Uterus (tissue), 2 donors: ENCODE measurements at regions not wholly inside any gene's neighbourhood (a gene's known extent, or its start where the extent isn't known, plus 50 kb on each side); places are given as distances from the start of the nearest gene placed in this dataset.

Source experiments
- CTCF ChIP-seq, 4 experiments: fragments of 200-600 bp in 2 of 4; fragments of 450-650 bp in 2 of 4; sonication (generic) in 2 of 4; IDR thresholded peaks; one replicate each; pipeline ENCODE4 v1.5.1; 2016 to 2019; ENCODE audit warnings: antibody characterized with exemption in 4 of 4, mild to moderate bottlenecking in 2 of 4, moderate library complexity in 1 of 4
- POLR2A ChIP-seq, 2 donors: fragments of 450-650 bp; IDR thresholded peaks; one replicate each; pipeline ENCODE4 v1.6.1; 2016; ENCODE audit warnings: antibody characterized with exemption in 2 of 2, mild to moderate bottlenecking in 1 of 2, moderate library complexity in 1 of 2

- TF ChIP-seq CTCF (IDR thresholded peaks at IDR 0.05) (no peak), POLR2A (IDR thresholded peaks at IDR 0.05) (no peak)
These were observed 1030.3 kb downstream of the FSCB start for GRCh38 chr14:43476822-43477221.
